HG03439 (cell line): ENCODE measurements at regions not wholly inside any gene's neighbourhood (a gene's known extent, or its start where the extent isn't known, plus 50 kb on each side); places are given as distances from the start of the nearest gene placed in this dataset.
"Not testable (repeated sequence)": the region's sequence is repeated elsewhere in the genome, so short reads cannot be mapped to it uniquely, and the experiment has no call there.

Experiments
- ATAC-seq: cut with Tn5 transposase; IDR thresholded peaks from one replicate; pipeline ENCODE4 v1.9.1; 2021; ENCODE audit warnings: mild to moderate bottlenecking, moderate library complexity; ENCODE audit not compliant: unreplicated experiment

DNA sequence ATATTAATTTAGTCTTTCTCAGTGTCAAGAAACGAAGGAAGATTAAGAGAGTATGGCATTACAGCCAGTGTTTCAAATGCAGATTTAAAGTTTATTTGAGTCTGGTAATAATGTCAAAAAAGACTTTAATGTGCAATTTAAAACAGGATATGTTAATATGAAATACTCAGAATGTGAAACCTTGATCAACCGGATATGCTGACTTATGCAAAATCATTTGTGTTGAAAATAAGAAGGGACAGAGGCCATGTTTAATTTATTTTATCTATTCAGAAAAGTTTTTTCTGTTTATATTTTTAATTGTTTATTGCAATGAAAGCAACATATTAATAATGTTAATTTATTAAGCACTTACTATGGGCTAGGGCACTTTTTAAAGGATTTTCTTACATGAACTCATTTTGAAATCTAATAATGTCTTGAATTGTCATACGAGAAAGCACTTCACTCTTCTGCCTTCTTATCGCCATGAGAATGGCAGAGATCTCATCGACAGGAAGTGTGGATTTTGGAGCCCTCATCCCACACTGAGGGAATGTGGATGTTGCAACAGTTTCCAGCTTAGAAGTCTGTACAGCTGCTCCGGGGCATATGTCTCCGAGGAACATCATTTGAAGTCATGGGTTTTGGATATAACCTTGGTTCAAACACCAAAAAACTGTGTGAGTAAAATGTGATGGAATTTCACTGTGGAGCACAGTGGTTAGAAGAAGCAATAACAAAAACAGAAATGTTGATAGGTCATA is 1410.4 kb downstream of the EPHA7 start:
- ATAC-seq, result no peak

DNA sequence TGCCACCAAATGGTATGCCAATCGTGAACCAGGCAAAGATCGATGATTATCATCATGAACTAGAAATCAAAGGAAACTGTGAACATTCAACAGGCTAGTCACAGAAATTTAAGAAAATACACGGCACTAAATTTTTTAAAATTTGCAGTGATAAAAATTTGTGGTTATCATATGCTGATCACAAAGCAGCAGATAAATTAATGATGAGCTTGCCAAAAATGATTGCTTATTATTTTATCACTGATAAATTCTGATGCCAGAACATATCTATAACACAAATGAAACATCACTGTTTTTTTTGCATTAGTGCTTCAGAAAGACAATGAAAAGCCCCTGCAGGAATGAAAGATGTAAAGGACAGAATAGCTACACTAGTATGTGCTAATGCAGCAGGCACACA is 1413.2 kb upstream of the MAP3K7 start:
- ATAC-seq, result no peak

GRCh38 chr6:91994787-91995186 is 1407.9 kb upstream of the MAP3K7 start:
- ATAC-seq, result no peak

GRCh38 chr6:91982559-91982958 is 1395.7 kb upstream of the MAP3K7 start:
- ATAC-seq, result no peak

GRCh38 chr6:91976797-91977196 is 1389.9 kb upstream of the MAP3K7 start:
- ATAC-seq, result no peak

- no peak for ATAC-seq
Measured at GRCh38 chr6:91970700-91971099, 1383.8 kb upstream of the MAP3K7 start.

GRCh38 chr6:91965872-91966271 is 1379.0 kb upstream of the MAP3K7 start:
- no peak for ATAC-seq

GRCh38 chr6:91961671-91962070 is 1374.8 kb upstream of the MAP3K7 start:
- no peak for ATAC-seq

GRCh38 chr6:91961236-91961635 is 1374.4 kb upstream of the MAP3K7 start:
- ATAC-seq, result no peak

GRCh38 chr6:91941838-91942237 is 1355.0 kb upstream of the MAP3K7 start:
- ATAC-seq, result no peak

DNA sequence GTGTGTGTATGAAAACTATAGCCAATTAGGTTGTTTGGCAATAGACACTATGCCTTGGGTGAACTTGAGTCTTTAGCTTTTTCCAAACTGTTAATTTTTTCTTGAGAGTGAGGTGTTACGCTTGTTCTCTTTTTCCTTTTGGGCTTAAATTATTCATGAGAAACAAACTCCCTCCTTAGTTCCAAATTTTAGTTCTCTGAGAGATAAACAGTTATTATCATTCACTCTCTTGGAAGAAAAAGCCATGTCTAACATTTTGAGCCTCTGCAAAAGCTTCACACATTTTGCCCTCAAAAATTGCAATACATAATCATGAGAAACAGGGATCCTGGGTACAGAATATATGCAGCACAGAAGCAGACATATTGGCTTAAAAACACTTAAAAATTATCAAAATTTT is 1353.9 kb upstream of the MAP3K7 start:
- ATAC-seq, result no peak

GRCh38 chr6:91926827-91927226 is 1340.0 kb upstream of the MAP3K7 start:
- ATAC-seq, result no peak

- no peak for ATAC-seq
Measured at GRCh38 chr6:91926361-91926760, 1339.5 kb upstream of the MAP3K7 start.

- ATAC-seq, result no peak
Measured at GRCh38 chr6:91911945-91912344, 1325.1 kb upstream of the MAP3K7 start.

- ATAC-seq, result no peak
Measured at GRCh38 chr6:91904586-91905164, 1317.8 kb upstream of the MAP3K7 start.

DNA sequence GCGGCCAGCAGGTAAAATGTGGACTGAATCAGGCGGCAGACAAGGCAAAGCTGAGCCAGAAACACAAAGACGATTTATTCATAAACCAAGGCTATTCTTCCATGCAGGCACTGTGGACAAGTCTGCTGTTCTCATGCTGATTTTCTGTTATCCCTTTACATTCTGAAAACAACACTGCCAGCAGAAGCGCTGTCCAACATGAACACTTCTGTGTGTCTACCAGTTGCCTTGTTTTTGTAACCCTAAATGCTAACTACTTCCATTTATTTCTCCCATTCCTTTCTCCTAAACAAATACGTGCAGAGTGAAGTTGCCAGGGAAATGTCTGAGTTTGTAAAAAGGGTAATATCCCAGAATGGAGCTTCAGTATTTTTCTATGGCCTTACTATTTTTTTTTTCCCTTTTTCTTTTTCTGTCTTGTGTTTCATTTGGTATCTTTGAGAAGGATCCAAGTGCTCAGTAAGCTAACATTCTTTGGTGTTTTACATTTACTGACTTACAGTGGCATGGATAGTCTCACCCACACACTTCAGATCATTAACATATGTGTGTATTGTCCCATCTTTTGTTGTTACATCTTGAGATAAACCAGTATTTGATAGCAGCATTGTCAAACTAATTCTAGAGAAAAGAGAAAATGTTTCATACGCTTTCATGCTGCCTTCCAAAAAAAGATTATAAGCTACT is 1308.9 kb upstream of the MAP3K7 start:
- ATAC-seq, result no peak

DNA sequence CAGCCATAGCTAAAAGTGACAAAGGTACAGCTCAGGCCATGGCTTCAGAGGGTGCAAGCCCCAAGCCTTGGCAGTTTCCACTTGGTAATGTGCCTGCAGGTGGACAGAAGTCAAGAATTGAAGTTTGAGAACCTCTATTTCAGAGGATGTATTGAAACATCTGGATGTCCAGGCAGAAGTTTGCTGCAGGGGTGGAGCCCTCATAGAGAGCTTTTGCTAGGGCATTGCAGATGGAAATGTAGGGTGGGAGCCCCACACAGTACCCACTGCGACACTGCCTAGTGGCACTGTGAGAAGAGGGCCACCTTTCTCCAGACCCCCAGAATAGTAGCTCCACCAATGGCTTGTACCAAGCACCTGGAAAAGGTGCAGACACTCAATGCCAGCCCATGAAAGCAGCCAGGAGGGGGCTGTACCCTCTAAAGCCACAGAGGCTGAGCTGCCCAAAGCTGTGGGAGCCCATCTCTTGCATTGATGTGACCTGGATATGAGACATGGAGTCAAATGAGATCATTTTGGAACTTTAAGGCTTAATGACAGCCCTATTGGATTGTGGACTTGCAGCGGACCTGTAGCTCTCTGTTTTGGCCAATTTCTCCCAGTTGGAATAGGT is 1299.4 kb upstream of the MAP3K7 start:
- ATAC-seq, result no peak

- ATAC-seq, result not testable (repeated sequence)
Measured at GRCh38 chr6:91881791-91882190, 1294.9 kb upstream of the MAP3K7 start.

DNA sequence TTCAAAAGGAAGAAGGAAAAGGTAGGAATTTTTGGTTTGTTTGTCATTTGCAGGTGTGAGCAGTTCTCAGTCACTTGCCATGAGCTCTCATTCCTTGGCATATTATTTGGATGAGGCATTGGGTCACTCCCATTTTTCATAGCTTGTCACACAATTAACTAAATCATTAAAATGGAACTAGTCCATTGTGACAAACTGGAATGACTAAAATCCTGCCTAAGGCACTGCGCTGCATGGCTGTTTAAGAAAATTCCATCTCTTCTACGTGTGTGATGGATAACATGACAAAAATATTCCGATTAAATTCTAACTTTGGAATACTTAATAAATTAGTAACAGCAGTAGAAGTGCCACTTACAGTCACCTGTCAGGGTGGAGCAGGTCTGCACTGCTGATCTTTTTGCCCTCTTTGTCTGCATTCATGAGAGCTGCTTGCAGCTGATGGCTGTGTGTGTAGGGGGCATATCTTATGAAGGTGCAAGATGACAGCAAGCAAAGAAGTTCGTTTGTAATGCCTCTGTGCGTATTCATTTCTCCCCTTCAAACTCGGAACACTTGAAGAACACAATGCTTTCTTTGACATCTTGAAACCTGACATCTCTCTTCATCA is 1292.6 kb upstream of the MAP3K7 start:
- ATAC-seq, result no peak

- no peak for ATAC-seq
Measured at GRCh38 chr6:91877994-91878393, 1291.1 kb upstream of the MAP3K7 start.

- ATAC-seq, result no peak
Measured at GRCh38 chr6:91874971-91875370, 1288.1 kb upstream of the MAP3K7 start.
